ENCODE measurements at regions not wholly inside any gene's neighbourhood (a gene's known extent, or its start where the extent isn't known, plus 50 kb on each side); places are given as distances from the start of the nearest gene placed in this dataset.

DNA sequence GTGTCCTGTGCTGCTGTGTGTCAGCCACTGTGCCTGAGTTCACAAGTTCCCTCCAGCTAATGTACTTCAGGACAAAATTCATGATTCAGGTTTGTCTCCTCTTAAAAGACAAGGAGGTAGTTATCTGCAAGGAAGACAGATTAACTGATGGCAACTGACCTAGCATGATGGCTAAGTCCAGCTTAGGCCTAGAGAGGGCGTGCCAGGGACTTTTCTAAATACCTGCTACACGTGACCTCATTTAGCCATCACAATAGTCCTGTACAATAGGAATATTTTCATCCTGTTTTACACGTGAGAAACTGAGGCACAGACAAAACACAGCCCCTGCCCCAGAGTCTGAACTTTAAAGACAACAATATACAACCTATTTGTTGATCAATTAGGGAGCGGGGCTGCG is 275.7 kb downstream of the XPNPEP1 start:
- TF ChIP-seq, protein P1, sequence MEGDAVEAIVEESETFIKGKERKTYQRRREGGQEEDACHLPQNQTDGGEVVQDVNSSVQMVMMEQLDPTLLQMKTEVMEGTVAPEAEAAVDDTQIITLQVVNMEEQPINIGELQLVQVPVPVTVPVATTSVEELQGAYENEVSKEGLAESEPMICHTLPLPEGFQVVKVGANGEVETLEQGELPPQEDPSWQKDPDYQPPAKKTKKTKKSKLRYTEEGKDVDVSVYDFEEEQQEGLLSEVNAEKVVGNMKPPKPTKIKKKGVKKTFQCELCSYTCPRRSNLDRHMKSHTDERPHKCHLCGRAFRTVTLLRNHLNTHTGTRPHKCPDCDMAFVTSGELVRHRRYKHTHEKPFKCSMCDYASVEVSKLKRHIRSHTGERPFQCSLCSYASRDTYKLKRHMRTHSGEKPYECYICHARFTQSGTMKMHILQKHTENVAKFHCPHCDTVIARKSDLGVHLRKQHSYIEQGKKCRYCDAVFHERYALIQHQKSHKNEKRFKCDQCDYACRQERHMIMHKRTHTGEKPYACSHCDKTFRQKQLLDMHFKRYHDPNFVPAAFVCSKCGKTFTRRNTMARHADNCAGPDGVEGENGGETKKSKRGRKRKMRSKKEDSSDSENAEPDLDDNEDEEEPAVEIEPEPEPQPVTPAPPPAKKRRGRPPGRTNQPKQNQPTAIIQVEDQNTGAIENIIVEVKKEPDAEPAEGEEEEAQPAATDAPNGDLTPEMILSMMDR (conservative IDR thresholded peaks at IDR 0.05): no peak
- TF ChIP-seq EZH2 (IDR thresholded peaks at IDR 0.05; ENCODE audit: low read depth): no peak

All from PC-9 (cell line).